ENCODE measurements at regions not wholly inside any gene's neighbourhood (a gene's known extent, or its start where the extent isn't known, plus 50 kb on each side); places are given as distances from the start of the nearest gene placed in this dataset.

DNA sequence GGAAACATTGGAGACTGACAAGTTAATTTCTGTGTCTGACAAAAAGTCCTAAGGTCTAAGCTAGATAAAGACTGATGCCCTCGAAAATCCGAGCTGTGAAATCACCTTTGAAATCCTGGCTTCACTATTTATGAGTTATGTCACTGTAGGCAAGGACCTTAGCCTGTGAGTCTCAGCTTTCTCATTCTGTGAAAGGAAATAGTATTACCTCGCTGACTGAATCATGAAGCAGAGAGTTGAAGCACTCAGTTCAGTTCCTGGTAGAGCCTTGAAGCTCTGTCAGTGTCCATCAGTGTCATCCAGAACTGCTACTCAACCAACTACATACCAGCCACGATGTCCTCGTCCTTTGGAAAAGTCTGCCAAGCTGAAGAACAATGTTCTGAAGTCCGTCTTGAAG lies 1025.6 kb upstream of the GYPC start:
- H3K9ac ChIP-seq (ENCODE audit: low read length), result no peak overlapping the region
- Mint-ChIP-seq H3K27ac (no peak overlapping the region), H3K27me3 (no peaks in the 10 kb centered on the region), H3K4me3 (no peak overlapping the region), H3K9me3 (ENCODE audit: insufficient read depth) (peaks cover 11% of the 10 kb centered on the region), H3K4me1 (no peaks in the 10 kb centered on the region)
- no peaks in the 10 kb centered on the region for H3K79me2 ChIP-seq (ENCODE audit: control insufficient read depth, insufficient read depth, low read length)
- H3K27ac ChIP-seq (ENCODE audit: low read length in 2 of 2), result no peak overlapping the region
- H3K27me3 ChIP-seq (replicated peaks in 1 of 4; ENCODE audit: control extremely low read depth in 1 of 4, control insufficient read depth in 3 of 4, insufficient read depth in 4 of 4, low read length in 3 of 4), result no peaks in the 10 kb centered on the region
- WGBS (ENCODE audit: insufficient coverage), result 76% methylated on average over 3 of the region's 6 CpGs
- CTCF ChIA-PET, result no interaction called here
- ATAC-seq (ENCODE audit: low read depth), result no peak
- POLR2A ChIA-PET, result no interaction called here
- no peak for DNase-seq
- no peaks in the 10 kb centered on the region for H3K36me3 ChIP-seq (replicated peaks in 1 of 2; ENCODE audit: control extremely low read depth in 1 of 2, control insufficient read depth in 1 of 2, extremely low read depth in 1 of 2, insufficient read depth in 2 of 2, low read length in 1 of 2)
- no peak overlapping the region for H3K4me2 ChIP-seq (replicated peaks; ENCODE audit: low read depth, low read length, poor library complexity, severe bottlenecking)
- H3K4me1 ChIP-seq (ENCODE audit: control insufficient read depth in 2 of 2, insufficient read depth in 2 of 2, low read length in 2 of 2), result no peaks in the 10 kb centered on the region
- intact Hi-C loops (cut with micrococcal nuclease), result no loop called here
- H4K20me1 ChIP-seq (ENCODE audit: control insufficient read depth, insufficient read depth, low read length, poor library complexity, severe bottlenecking), result no peaks in the 10 kb centered on the region
- TF ChIP-seq, protein P1, sequence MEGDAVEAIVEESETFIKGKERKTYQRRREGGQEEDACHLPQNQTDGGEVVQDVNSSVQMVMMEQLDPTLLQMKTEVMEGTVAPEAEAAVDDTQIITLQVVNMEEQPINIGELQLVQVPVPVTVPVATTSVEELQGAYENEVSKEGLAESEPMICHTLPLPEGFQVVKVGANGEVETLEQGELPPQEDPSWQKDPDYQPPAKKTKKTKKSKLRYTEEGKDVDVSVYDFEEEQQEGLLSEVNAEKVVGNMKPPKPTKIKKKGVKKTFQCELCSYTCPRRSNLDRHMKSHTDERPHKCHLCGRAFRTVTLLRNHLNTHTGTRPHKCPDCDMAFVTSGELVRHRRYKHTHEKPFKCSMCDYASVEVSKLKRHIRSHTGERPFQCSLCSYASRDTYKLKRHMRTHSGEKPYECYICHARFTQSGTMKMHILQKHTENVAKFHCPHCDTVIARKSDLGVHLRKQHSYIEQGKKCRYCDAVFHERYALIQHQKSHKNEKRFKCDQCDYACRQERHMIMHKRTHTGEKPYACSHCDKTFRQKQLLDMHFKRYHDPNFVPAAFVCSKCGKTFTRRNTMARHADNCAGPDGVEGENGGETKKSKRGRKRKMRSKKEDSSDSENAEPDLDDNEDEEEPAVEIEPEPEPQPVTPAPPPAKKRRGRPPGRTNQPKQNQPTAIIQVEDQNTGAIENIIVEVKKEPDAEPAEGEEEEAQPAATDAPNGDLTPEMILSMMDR (IDR thresholded peaks at IDR 0.05), result no peak
- TF ChIP-seq EZH2 (IDR thresholded peaks at IDR 0.05; ENCODE audit: borderline replicate concordance, insufficient read depth, low read depth, low read length, poor library complexity, severe bottlenecking), result no peak
- no peak overlapping the region for H3K4me3 ChIP-seq (ENCODE audit: control extremely low read depth in 1 of 5, extremely low read depth in 1 of 5, insufficient read depth in 1 of 5, low read depth in 2 of 5, low read length in 4 of 5)
- H3K9me3 ChIP-seq (ENCODE audit: control extremely low read depth in 1 of 3, control insufficient read depth in 2 of 3, insufficient read depth in 1 of 3, low read length in 2 of 3), result no peaks in the 10 kb centered on the region
- no peak overlapping the region for H2AFZ ChIP-seq (ENCODE audit: insufficient read depth, low read depth, low read length, poor library complexity, severe bottlenecking)

DNA sequence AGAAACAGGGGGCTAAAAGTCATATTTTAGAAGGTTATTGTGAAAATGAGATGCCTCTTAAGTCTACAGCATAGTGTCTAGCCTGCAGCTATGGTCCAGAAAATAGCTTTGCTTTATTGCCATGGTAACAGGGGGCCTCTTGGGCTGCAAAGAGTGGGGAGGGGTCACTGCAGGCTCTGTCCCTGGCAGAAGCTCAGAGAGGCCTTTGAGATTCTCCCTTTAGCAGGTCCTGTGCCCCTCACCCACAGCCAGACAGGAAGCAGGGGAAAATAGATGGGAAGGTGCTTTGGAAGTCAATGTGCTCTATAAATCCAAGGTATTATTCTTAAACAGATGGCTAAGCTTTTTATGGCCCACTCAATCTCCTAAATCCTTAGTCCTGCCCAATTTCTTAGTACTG lies 1021.3 kb upstream of the GYPC start:
- Histone ChIP-seq H3K4me2 (replicated peaks; ENCODE audit: low read depth, low read length, poor library complexity, severe bottlenecking) (no peak overlapping the region), H3K79me2 (ENCODE audit: control insufficient read depth, insufficient read depth, low read length) (no peaks in the 10 kb centered on the region), H3K4me3 (ENCODE audit: control extremely low read depth in 1 of 5, extremely low read depth in 1 of 5, insufficient read depth in 1 of 5, low read depth in 2 of 5, low read length in 4 of 5) (no peak overlapping the region), H2AFZ (ENCODE audit: insufficient read depth, low read depth, low read length, poor library complexity, severe bottlenecking) (no peak overlapping the region), H3K9ac (ENCODE audit: low read length) (no peak overlapping the region), H3K36me3 (replicated peaks in 1 of 2; ENCODE audit: control extremely low read depth in 1 of 2, control insufficient read depth in 1 of 2, extremely low read depth in 1 of 2, insufficient read depth in 2 of 2, low read length in 1 of 2) (no peaks in the 10 kb centered on the region), H3K27ac (ENCODE audit: low read length in 2 of 2) (no peak overlapping the region), H3K9me3 (ENCODE audit: control extremely low read depth in 1 of 3, control insufficient read depth in 2 of 3, insufficient read depth in 1 of 3, low read length in 2 of 3) (no peaks in the 10 kb centered on the region), H4K20me1 (ENCODE audit: control insufficient read depth, insufficient read depth, low read length, poor library complexity, severe bottlenecking) (no peaks in the 10 kb centered on the region), H3K27me3 (replicated peaks in 1 of 4; ENCODE audit: control extremely low read depth in 1 of 4, control insufficient read depth in 3 of 4, insufficient read depth in 4 of 4, low read length in 3 of 4) (no peaks in the 10 kb centered on the region), H3K4me1 (ENCODE audit: control insufficient read depth in 2 of 2, insufficient read depth in 2 of 2, low read length in 2 of 2) (no peaks in the 10 kb centered on the region)
- TF ChIP-seq, protein P1 (IDR thresholded peaks at IDR 0.05), result no peak
- no peak for TF ChIP-seq EZH2 (IDR thresholded peaks at IDR 0.05; ENCODE audit: borderline replicate concordance, insufficient read depth, low read depth, low read length, poor library complexity, severe bottlenecking)
- CTCF ChIA-PET, result no interaction called here
- ATAC-seq (ENCODE audit: low read depth), result no peak
- Mint-ChIP-seq H3K27ac (no peak overlapping the region), H3K9me3 (ENCODE audit: insufficient read depth) (no peaks in the 10 kb centered on the region), H3K27me3 (no peaks in the 10 kb centered on the region), H3K4me1 (no peaks in the 10 kb centered on the region), H3K4me3 (no peak overlapping the region)
- POLR2A ChIA-PET, result no interaction called here
- intact Hi-C loops (cut with micrococcal nuclease), result no loop called here
- no peak for DNase-seq
